Prostate gland (tissue), 2 donors: ENCODE measurements at regions not wholly inside any gene's neighbourhood (a gene's known extent, or its start where the extent isn't known, plus 50 kb on each side); places are given as distances from the start of the nearest gene placed in this dataset.

Source experiments
- POLR2A ChIP-seq: fragments of 450-650 bp; IDR thresholded peaks from one replicate; pipeline ENCODE4 v1.6.1; 2016; ENCODE audit warnings: antibody characterized with exemption, mild to moderate bottlenecking
- POLR2AphosphoS5 ChIP-seq: sonication (generic); formaldehyde crosslinking; IDR thresholded peaks from one replicate; pipeline ENCODE4 v1.6.1; 2017; ENCODE audit warnings: antibody characterized with exemption
- TF ChIP-seq, protein P1 (sequence below), 4 experiments: fragments of 200-600 bp in 2 of 4; fragments of 450-650 bp in 2 of 4; sonication (generic) in 2 of 4; IDR thresholded peaks; 1 replicate in 3 of 4; 2 replicates in 1 of 4; pipeline ENCODE4 v1.5.1; 2016 to 2019; ENCODE audit warnings: antibody characterized with exemption in 4 of 4, mild to moderate bottlenecking in 2 of 4, moderate library complexity in 2 of 4

DNA sequence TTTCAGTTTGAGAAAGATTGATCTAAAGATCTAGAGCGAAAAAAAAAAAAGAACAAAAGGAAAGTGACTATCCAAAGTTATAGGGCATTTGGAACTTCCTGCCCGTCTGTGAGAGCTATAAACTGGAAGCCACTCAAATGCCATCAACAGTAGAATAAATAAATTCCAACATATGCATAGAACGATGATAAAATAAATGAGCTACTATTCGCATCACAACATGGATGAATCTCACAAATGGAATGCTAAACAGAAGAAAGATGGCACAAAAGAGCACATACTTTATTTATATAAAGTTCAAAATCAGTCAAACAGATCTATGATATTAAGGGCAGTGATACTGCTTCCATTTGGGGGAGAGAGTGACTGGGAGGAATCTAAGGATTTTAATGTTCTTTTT lies 128.8 kb downstream of the TTC32 start:
- no peak for TF ChIP-seq POLR2A
- TF ChIP-seq, protein P1, sequence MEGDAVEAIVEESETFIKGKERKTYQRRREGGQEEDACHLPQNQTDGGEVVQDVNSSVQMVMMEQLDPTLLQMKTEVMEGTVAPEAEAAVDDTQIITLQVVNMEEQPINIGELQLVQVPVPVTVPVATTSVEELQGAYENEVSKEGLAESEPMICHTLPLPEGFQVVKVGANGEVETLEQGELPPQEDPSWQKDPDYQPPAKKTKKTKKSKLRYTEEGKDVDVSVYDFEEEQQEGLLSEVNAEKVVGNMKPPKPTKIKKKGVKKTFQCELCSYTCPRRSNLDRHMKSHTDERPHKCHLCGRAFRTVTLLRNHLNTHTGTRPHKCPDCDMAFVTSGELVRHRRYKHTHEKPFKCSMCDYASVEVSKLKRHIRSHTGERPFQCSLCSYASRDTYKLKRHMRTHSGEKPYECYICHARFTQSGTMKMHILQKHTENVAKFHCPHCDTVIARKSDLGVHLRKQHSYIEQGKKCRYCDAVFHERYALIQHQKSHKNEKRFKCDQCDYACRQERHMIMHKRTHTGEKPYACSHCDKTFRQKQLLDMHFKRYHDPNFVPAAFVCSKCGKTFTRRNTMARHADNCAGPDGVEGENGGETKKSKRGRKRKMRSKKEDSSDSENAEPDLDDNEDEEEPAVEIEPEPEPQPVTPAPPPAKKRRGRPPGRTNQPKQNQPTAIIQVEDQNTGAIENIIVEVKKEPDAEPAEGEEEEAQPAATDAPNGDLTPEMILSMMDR (IDR thresholded peaks at IDR 0.05), result no peak
- no peak for TF ChIP-seq POLR2AphosphoS5
